NCI-H1105 (cell line): ENCODE measurements at regions not wholly inside any gene's neighbourhood (a gene's known extent, or its start where the extent isn't known, plus 50 kb on each side); places are given as distances from the start of the nearest gene placed in this dataset.
"Not testable (repeated sequence)": the region's sequence is repeated elsewhere in the genome, so short reads cannot be mapped to it uniquely, and the experiment has no call there.

Experiments used
- DNase-seq: peaks from one replicate; lab custom pipeline; 2025; lab: John Stamatoyannopoulos, UW

DNA sequence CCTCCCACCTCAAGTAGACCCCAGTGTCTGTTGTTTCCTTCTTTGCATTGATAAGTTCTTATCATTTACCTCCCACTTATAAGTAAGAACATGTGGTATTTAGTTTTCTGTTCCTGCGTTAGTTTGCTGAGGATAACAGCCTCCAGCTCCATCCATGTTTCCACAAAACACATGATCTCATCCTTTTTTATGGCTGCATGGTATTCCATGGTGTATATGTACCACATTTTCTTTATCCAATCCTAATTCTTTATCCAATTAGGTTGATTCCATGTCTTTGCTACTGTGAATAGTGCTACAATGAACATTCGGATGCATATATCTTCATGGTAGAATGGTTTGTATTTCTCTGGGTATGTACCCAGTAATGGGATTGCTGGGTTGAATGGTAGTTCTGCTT is 102.5 kb upstream of the UGP2 start:
- DNase-seq: not testable (repeated sequence)

DNA sequence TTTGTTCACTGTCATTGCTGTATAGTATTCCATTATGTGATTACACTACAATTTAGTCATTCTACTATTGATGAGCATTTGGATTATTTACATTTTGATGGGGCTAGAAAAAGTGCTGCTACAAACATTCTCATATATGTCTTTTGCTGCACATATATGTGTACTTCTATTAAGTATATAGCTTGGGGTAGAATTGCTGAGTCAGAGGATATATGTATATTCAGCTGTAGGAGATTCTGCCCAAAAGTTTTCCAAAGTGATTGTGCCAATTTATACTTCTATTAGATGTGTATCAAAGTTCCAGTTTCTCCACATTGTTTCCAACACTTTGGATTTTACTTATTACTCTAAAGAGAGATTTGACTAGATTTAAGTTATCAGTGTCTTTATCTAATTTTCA is 101.7 kb upstream of the UGP2 start:
- no peak for DNase-seq

DNA sequence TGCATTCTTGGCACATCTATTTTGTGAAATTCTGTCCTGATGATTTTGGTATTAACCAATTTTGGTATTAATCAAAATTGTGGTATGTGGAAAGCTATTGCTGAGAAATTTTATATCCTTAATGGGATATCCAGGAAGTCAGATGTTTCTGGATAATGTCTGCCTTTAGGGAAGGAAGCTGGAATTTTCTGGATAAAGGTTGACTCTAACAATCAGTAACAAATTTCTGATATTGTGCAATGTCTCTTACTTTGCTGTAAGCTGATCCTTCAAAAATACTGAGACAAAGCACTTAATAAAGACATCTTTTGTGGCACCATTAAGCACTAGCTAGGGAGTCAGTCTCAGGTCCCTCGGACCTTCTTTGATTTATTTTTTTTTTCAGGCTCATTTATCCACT is 100.8 kb upstream of the UGP2 start:
- no peak for DNase-seq

DNA sequence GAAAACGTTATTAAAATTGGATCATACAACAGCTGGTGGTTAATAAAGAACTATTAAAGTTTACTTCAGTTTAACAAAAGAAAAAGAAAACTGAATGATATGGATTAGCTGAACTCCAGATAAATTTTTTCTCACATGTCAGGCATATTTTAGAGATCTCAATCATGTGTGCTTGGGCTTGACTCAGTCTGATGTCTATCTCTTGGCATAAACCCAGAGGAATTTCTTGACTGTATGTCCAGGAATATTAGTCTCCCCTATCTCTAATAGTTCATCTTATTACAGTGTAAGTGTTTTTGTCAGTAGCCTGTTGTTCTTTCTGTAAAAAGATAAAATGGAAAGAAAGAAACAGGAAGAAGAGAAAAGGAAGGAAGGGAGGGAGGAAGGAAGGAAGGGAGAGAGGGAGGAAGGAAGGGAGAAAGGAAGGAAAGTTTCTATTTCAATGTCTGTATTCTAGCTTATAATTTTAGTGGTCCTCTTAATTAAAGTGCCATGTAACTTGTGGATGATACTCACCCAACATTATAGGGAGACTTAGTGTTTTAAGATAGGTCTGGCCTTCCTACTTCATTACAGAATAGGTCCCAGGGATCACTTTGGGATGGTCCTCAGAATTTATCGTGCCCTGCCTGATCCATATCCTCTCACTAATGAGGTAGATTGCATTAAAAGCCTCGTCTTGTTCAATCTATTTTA is 99.7 kb upstream of the UGP2 start:
- no peak for DNase-seq

DNA sequence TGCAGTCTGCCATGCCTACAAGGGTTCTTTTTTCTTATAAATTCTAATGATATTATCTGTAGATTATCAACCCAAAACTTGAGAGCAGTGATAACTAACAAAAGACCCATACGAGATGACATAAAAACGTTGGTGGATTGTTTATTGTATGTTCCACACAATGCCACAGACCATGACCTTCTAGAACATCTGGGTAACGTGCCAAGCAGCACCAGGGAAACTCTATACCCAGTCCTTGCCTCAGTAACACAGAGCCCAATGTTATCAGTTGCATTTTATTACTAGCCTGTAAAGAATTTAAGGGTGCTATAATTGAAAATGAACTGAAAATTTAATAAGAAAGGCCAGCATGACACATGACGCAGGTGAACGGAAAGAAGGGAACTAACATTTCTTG is 99.1 kb upstream of the UGP2 start:
- DNase-seq: no peak

DNA sequence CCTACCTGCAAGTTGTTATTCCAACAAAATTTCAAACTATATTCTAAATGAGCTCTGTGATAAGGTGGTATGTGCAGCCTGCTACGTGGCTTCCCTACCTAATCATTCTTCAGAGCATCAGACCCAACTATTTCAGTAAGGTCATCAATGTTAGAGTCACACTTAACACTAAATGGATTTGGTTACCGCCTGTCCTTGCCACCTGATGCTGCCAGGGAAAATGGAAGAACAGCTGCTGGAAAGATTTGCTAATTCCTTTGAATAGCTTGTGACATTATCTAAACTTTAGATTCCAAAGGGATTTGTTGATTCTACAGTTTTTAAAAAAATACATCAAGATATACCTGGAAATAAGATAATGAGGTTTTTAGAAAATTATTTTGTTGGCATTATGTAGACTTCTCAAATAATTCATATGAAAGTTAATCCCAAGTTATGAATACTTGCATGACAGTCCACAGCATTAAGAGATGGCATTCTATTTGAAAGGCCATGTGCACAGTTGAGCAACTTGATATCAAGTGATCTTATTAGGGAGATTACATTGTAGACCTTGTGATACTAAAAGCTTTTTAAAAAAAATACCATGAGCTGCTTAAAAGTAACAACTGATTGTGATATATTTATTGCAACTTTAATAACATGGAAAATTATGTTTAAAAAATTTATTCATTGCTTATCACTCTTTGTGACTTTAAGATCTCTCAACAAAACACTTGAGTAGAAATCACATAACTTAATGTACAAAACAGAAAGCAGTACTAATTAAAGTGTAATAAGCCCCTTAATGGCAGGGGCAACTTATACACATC is 98.3 kb upstream of the UGP2 start:
- DNase-seq: no peak

DNA sequence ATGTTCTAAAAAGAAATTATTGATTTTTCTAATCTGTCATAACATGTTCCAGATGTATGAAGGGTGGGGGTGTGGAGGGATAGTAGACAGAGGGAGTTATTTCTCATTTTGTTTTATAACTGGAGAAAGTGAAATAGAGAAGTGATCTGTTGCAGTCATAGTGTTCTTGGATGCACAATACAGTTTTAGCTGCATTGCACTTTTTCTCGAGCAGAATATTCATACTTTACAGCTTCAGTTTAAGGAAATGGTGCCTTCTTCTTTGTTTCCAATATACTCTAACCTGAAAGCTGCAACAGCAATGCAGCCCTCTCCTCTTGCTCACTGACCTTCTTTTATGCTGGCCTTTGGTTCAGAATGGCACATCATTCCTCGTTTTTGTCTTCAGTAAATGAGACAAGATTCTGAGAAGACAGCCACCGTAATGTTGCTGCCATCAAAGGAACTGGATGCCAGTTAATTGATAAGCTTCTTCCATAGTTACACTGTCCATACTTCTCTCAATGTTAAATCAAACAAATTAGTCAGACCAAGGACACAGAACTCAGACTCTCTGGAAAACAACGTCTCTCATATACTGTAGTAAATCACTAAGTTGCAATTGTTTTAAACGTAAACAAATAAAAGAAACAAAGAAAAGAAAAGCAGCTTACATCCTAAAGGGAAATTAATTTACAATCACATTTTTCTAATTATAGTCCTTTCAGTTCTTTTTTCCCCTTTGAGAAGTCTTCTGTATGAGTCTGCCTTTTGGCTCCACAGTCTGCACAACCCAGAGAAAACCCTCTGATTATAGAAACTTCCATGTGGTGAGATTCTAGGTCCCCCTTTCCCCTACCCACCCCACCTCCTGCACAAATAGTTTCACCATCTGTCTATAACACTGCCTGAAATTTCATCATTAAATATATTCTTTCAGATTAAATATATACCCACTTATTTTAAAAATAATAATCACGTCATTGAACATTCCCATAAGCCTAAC is 97.4 kb upstream of the UGP2 start:
- no peak for DNase-seq

DNA sequence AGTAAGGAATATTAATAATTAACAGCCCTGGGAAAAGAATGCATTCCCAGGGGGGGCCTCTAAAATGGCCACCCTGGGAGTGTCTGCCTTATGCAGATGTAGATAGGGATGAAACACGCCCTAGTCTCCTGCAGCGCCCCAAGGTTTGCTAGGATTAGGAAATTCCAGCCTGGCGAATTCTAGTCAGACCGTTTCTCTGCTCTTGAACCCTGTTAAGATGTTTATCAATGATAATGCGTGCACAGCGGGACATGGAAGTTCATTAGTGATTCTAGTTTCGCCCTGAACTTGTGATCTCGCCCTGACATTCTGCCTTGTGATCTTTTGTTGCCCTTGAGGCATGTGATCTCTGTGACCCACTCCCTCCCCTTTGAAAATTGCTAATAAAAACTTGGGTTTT is 95.1 kb upstream of the UGP2 start:
- not testable (repeated sequence) for DNase-seq

DNA sequence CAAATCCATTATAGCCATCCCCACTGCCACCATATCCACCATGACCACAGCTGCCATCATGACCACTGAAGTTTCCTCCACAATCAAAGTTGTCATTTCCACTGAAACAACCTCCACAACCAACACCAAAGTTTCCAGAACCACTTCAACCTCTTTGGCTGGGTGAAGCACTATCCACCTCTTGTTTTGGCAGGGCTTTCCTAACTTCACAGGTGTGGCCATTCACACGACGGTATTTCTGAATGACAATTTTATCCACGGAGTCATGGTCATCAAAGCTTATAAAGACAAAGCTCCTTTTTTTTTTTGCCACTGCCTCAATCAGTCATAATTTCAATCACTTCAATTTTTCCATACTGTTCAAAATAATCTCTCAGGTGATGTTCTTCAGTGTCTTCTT is 89.8 kb upstream of the UGP2 start:
- DNase-seq: no peak

DNA sequence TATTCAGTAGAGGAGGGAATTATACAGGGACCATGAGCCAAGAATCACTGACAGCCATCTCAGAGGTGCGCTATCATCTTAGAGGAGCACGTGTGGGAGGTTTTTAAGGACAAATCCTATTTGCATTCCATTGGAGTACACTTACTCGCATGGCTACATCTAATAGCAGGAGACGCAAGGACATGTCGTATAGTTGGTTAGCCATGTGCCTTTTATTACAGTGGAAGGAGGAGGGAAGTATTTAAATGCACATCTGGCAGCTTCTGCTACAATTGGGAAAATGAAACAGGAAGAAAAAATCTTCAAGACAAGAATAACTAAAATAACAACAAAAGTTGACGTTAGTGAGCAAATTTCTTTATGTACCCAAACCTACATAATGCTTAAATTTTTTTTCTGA is 86.5 kb upstream of the UGP2 start:
- DNase-seq: no peak

DNA sequence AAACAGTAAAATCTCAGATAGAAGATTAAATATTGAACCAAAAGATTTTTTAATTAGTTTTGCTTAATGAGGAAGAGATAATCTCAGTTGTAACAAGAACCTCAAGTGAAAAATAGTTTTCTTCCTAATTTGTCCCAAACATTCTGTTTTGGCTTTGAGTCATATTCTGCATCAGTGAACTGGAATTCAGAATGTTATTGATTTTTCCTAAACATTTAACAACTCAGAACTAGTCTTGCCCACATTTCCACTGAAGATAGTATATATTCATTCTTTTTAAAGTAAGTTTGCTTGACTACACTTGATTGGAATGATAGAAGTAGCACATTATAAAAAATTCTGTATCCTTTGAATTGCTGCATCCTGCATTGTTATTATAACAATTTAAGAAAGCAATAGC is 85.7 kb upstream of the UGP2 start:
- no peak for DNase-seq

DNA sequence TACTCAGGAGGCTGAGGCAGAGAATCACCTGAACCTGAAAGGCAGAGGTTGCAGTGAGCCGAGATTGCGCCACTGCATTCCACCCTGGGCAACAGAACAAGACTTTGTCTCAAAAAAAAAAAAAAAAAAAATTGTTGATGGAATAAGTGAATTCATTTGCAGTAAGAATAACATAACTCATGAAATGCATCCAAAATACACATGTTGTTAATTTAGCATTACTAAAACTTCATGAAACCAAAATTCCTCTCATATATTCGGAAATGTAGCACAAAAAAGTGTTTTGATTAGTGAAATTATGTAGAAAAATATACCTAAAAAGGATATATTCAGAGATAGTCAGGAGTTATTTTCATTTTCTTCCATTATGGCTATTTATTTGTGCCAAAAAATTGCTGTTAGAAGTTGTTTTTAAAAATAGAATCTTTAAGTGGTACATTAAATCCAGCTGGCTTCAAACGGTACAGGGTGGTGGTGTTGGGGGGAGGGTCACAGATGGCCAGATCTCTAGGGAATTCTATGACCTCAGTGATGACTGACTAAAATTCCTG is 78.2 kb upstream of the UGP2 start:
- no peak for DNase-seq

DNA sequence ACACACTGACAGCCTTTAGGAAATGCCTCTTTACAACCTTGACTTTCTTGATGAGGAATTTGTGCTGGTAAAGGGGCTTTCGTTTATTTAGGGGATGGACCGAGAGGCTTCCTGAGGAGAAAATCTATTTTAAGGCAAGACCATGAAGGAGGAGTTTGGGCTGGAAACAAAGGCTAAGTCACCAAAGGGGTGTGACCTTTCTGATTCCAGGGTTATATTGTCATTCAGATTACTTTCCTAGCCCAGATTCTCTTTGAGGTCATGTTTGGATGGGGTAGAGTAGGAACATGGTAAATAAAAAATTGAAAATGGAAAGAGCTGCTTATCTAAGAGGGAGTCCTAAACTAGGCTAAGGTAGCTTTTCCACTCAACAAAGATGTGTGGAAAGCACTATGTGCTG is 77.1 kb upstream of the UGP2 start:
- DNase-seq: no peak

DNA sequence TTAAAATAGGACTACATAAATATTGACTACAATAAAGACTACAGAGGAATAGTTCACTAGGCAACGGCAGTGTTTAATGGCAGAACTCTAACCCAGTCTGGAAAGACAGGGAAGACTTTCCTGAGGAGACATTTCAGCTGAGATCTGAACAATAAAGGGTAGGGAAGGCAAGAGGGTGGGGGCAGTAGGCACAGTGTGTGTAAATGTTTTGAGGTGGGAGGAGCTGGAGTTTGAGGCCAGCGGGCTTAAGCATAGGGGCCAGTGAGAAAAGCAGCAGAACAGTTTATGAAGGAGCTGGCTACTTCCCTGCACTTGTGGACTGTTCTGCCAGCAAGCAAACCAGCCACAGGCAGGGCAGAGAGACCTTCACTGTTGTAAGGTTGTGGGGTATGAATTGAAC is 76.6 kb upstream of the UGP2 start:
- no peak for DNase-seq

DNA sequence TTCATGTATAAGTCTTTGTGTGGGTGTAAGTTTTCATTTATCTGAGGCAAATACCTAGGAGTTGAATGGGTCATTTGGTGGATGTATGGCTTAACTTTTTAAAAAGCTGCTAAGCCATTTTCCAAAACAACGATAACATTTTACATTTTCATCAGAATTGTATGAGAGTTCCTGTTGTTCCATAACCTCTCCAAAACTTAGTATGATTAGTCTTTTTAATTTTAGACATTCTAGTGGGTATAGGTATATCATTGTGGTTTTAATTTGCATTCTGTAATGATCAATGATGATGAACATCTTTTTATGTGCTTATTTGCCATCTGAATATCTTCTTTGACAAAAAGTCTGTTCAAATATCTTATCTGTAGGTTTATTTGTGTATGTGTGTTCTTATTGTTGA is 74.4 kb upstream of the UGP2 start:
- no peak for DNase-seq

DNA sequence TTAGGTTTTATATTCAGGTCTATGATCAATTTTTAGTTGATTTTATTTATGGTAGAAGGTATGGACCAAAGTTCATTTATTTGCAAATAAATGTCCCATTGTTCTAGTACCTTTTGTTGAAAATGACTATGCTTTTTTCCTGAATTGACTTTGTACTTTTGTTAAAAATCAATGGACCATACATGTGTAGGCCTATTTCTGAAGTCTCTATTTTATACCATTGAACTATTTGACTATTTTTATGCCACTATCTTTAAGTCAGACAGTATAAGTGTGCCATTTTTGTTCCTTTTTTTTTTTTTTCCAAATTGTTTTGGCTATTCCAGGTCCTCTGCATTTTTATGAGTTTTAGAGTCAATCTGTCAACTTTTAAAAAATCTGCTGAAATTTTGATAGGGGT is 73.6 kb upstream of the UGP2 start:
- no peak for DNase-seq

DNA sequence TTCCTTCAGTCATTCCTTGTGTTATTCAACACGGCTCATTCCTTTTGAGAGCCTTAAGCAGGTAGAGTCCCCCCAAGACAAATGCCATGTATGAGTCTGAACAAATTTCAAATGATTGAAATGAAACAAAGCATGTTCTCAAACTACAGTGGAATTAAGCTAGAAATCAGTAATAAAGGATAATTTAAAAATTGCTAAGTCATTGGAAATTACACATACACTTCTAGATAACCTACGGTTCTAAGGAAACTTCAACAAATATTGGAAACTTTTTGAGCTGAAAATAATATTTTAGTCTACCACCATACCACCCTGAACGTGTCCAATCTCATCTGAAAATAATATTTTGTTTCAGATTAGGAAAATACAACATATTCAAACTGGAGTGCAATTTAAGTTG is 71.8 kb upstream of the UGP2 start:
- no peak for DNase-seq

DNA sequence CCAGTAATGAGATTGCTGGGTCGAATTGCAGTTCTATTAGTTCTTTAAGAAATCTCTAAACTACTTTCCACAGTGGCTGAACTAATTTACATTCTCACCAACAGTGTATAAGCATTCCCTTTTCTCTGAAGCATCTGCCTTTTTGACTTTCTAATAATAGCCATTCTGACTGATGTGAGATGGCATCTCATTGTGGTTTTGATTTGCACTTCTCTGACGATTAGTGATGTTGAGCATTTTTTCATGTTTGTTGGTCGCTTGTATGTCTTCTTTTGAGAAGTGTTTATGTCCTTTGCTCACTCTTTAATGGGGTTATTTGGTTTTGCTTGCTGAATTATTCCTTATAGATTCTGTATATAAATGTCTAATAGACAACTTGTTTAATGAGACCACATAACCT is 69.6 kb upstream of the UGP2 start:
- no peak for DNase-seq

DNA sequence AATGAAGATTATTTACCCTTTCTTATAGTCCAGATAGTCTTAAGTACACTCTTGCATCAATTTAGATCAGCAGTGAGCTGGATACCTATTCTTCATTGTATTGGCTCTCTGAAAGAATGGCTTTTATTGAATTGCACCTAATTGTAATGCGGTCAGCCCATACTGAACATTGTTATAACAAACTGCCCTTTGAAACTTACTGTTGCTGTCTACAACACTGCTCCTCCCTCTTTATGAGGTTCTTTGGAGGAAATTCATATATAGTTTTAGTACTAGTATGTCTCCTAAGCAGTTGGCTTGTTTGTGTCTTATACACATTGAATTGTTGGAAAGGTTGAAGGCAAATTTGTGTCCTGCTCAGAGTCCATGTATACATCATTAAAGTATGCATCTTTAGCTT is 66.5 kb upstream of the UGP2 start:
- DNase-seq: no peak

DNA sequence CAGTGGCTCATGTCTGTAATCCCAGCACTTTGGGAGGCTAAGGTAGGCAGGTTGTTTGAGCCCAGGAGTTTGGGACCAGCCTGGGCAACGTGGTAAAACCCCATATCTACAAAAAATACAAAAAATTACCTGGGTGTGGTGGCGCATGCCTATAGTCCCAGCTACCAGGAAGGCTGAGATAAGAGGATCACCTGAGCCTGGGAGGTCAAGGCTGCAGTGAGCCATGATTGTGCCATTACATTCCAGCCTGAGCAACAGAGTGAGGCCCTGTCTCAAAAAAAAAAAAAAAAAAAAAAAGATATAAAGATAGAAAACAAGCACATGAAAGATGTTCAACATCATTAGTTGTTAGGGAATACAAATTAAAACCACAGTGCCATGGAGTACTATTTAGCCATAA is 65.3 kb upstream of the UGP2 start:
- no peak for DNase-seq

DNA sequence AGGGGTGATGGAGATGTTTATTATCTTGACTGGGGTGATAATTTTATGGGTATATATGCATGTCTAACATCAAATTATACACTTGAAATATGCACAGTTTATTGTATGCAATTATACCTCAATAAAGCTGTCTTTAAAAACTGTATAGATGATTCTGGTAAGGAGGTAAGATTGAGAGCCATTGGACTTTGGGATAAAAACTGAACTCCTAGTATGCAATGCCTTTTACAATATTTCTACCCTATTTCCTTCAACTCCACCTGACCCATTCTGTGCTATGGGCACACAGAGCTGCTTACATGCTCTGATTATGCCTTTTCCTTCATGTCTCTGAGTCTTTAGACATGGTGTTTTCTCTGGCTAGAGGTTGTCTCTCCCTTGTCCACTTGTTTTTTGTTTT is 63.9 kb upstream of the UGP2 start:
- no peak for DNase-seq

DNA sequence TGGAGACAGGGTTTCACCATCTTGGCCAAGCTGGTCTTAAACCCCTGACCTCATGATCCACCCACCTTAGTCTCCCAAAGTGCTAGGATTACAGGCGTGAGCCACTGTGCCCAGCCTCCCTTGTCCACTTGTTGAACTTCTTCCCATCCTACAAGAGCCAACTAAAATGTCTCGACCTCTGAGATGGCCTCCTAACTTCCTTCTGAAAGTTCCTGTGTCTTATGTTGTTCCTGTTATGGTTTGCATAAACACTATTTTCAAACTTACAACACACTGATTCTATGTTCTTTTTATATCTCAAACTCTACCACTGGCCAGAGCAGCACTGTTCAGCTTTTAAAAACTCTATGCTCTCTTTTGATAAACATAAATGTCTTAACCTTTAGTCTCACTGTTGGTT is 63.3 kb upstream of the UGP2 start:
- DNase-seq: no peak
